ENCODE measurements at regions not wholly inside any gene's neighbourhood (a gene's known extent, or its start where the extent isn't known, plus 50 kb on each side); places are given as distances from the start of the nearest gene placed in this dataset.

DNA sequence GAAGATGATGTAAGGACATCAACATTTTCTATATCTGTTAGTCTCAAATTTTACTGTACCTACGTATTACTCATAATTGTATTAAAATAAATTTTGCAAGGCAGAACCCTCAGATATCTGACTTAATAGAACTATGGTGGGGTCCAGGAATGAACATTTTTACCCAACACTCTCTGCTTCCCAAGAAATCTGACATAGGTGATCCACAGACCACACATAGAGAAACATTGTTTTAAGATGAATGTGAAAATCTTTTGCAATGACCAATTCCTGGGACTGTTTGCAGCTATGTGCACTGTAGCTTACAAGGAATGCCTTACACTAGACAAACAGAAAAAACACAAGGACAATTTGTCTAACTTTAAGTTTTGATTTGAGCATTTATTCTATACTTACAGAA, 645.6 kb upstream of the ADGRL2 start:
- H4K20me1 ChIP-seq (ENCODE audit: insufficient read depth, low read depth, low read length), result no peaks in the 10 kb centered on the region
- no peaks in the 10 kb centered on the region for H3K36me3 ChIP-seq (ENCODE audit: insufficient read depth, low read length)
- H3K27me3 ChIP-seq (ENCODE audit: low read length), result no peaks in the 10 kb centered on the region
- H3K9me2 ChIP-seq (replicated peaks; ENCODE audit: insufficient read depth, low read length), result no peaks in the 10 kb centered on the region
- H3K4me3 ChIP-seq (ENCODE audit: low read length), result no peak overlapping the region
- no peak overlapping the region for H3K9ac ChIP-seq (ENCODE audit: low read length)
- H3K4me2 ChIP-seq (ENCODE audit: low read depth, low read length, poor library complexity, severe bottlenecking), result no peak overlapping the region
- peaks cover 20% of the 10 kb centered on the region for H3K9me3 ChIP-seq (ENCODE audit: low read length)
- no peaks in the 10 kb centered on the region for H3K79me2 ChIP-seq (ENCODE audit: low read length)
- no peak overlapping the region for H2AFZ ChIP-seq (ENCODE audit: low read length)
- DNase-seq, result no peak
- no peaks in the 10 kb centered on the region for H3K4me1 ChIP-seq (ENCODE audit: low read length)
- no peak overlapping the region for H3K27ac ChIP-seq (ENCODE audit: low read length)

DNA sequence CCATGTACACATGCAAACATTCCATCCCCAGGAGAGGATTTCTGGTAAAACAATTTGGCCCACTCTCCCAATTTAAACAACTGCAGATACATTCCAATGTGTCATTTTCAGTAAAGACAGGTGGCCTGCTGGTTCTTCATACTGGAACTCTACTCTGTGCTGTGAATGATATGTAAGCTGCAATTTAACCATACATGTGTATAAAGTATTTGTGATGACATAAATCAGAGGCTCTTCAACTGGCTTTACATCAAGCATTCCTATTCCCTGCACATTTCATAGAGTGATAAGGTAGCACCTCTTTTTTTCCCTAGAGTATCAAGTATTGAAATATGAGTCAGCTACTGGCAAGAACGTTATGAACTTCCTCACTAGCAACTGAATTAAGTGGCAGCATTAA, 649.5 kb upstream of the ADGRL2 start:
- Histone ChIP-seq H3K4me1 (ENCODE audit: low read length) (no peaks in the 10 kb centered on the region), H3K36me3 (ENCODE audit: insufficient read depth, low read length) (no peaks in the 10 kb centered on the region), H3K4me3 (ENCODE audit: low read length) (no peak overlapping the region), H3K27ac (ENCODE audit: low read length) (no peak overlapping the region), H4K20me1 (ENCODE audit: insufficient read depth, low read depth, low read length) (no peaks in the 10 kb centered on the region), H2AFZ (ENCODE audit: low read length) (no peak overlapping the region), H3K9ac (ENCODE audit: low read length) (no peak overlapping the region), H3K79me2 (ENCODE audit: low read length) (no peaks in the 10 kb centered on the region), H3K4me2 (ENCODE audit: low read depth, low read length, poor library complexity, severe bottlenecking) (no peak overlapping the region), H3K27me3 (ENCODE audit: low read length) (no peaks in the 10 kb centered on the region), H3K9me3 (ENCODE audit: low read length) (peaks cover 27% of the 10 kb centered on the region), H3K9me2 (replicated peaks; ENCODE audit: insufficient read depth, low read length) (no peaks in the 10 kb centered on the region)
- no peak for DNase-seq

DNA sequence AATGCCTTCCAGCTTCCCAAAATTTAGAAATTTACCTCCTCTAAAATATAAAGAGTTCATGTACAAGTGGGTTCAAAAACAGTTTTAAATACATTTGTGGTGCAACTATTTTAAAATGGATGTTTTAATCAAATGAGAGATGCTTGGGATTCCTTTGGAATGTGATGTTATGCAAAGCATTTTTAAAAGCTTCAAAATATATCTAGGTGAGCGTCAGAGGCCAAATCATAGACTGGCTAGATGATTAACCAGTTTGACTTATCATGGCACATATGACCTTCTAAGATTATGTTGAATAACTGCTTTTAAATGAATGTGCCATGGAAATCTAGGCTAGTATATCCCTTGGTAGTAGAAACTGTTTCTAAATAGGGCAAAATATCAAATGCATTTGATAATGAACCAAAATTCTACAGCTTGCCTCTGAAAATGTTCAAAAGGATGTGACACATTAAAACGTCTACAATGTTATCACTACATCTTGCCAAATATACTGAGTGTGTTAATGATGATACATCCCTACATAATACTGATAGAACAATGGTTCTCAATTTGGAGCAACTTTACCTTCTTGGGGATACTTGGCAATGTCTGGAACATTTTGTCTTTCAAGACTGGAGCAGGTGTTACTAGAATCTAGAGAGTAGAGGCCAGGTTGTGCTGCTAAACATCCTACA, 650.9 kb upstream of the ADGRL2 start:
- H3K9me3 ChIP-seq (ENCODE audit: low read length), result peaks cover 35% of the 10 kb centered on the region
- H3K4me3 ChIP-seq (ENCODE audit: low read length), result no peak overlapping the region
- DNase-seq, result no peak
- H3K27ac ChIP-seq (ENCODE audit: low read length), result no peak overlapping the region
- H2AFZ ChIP-seq (ENCODE audit: low read length), result no peak overlapping the region
- no peak overlapping the region for H3K4me2 ChIP-seq (ENCODE audit: low read depth, low read length, poor library complexity, severe bottlenecking)
- no peaks in the 10 kb centered on the region for H3K9me2 ChIP-seq (replicated peaks; ENCODE audit: insufficient read depth, low read length)
- no peaks in the 10 kb centered on the region for H3K79me2 ChIP-seq (ENCODE audit: low read length)
- no peaks in the 10 kb centered on the region for H3K4me1 ChIP-seq (ENCODE audit: low read length)
- H3K36me3 ChIP-seq (ENCODE audit: insufficient read depth, low read length), result no peaks in the 10 kb centered on the region
- H3K9ac ChIP-seq (ENCODE audit: low read length), result no peak overlapping the region
- H4K20me1 ChIP-seq (ENCODE audit: insufficient read depth, low read depth, low read length), result no peaks in the 10 kb centered on the region
- no peaks in the 10 kb centered on the region for H3K27me3 ChIP-seq (ENCODE audit: low read length)

DNA sequence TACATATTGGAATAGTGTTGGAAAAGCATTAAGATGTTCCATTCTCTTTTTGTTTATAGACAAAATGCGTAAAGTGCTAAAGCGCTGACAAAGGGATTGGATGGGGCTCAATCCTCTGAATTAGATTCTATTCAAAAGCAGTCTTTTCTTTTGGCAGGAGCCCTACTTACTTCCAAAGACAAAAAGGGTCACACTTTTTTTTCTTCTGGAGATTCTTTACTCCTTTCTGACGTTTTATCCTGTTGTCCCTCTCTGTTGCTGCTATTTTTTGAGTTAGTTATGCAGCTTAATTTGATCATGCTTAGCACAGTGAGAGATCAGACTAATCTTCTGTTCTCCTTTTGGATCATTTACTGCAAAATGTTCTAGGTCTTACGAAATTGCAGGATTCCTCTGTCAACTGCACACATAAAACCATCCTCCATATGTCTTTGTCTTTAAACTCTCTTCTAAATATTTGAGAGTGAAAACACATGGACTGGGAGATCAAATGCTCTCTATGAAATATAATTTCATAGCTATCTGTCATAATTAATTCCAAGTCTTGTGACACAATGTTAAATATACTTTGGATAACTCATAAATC, 656.4 kb upstream of the ADGRL2 start:
- Histone ChIP-seq H3K79me2 (ENCODE audit: low read length) (no peaks in the 10 kb centered on the region), H3K9ac (ENCODE audit: low read length) (no peak overlapping the region), H3K4me2 (ENCODE audit: low read depth, low read length, poor library complexity, severe bottlenecking) (no peak overlapping the region), H3K27me3 (ENCODE audit: low read length) (no peaks in the 10 kb centered on the region), H3K27ac (ENCODE audit: low read length) (no peak overlapping the region), H3K4me1 (ENCODE audit: low read length) (no peaks in the 10 kb centered on the region), H3K9me2 (replicated peaks; ENCODE audit: insufficient read depth, low read length) (no peaks in the 10 kb centered on the region), H3K36me3 (ENCODE audit: insufficient read depth, low read length) (no peaks in the 10 kb centered on the region), H3K4me3 (ENCODE audit: low read length) (no peak overlapping the region), H3K9me3 (ENCODE audit: low read length) (peaks cover 29% of the 10 kb centered on the region), H2AFZ (ENCODE audit: low read length) (no peak overlapping the region), H4K20me1 (ENCODE audit: insufficient read depth, low read depth, low read length) (no peaks in the 10 kb centered on the region)
- no peak for DNase-seq

DNA sequence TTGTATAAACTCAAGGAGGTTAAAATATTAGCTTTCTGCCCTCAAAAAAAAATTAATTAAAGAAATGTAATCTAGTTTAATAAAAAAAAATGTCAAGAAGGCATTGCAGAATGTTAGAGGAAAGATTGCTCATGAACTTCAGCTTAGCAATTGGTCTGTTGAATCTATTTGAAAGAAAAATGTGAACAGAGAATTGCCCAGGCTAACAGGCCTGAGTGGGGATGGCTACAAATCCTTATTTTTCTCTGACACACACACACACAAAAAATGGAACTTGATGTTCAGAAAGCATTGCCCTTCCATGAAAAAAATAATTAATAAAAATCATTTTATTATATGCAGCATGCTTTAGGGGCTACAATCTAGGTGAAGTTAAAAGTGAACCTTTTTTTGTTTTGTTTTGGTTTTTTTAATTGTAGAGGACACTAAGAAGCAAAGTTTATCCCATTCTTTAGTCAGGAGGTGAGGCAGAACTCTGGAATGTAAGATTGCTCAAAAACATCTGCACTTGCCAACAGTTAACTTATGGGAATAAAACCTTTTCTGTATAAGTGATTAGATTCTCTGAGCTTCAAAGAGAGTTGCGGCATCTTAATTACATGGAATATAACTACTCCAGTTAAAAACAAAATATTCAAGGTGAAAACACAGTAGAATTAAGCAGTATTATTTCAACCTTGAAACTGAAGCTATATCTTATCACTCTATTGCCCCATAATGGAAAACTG, 658.5 kb upstream of the ADGRL2 start:
- Histone ChIP-seq H3K9me3 (ENCODE audit: low read length) (peaks cover 27% of the 10 kb centered on the region), H3K4me3 (ENCODE audit: low read length) (no peak overlapping the region), H3K4me2 (ENCODE audit: low read depth, low read length, poor library complexity, severe bottlenecking) (no peak overlapping the region), H3K27ac (ENCODE audit: low read length) (no peak overlapping the region), H3K9me2 (replicated peaks; ENCODE audit: insufficient read depth, low read length) (no peaks in the 10 kb centered on the region), H2AFZ (ENCODE audit: low read length) (no peak overlapping the region), H3K4me1 (ENCODE audit: low read length) (no peaks in the 10 kb centered on the region), H3K79me2 (ENCODE audit: low read length) (no peaks in the 10 kb centered on the region), H3K27me3 (ENCODE audit: low read length) (no peaks in the 10 kb centered on the region), H3K9ac (ENCODE audit: low read length) (no peak overlapping the region), H4K20me1 (ENCODE audit: insufficient read depth, low read depth, low read length) (no peaks in the 10 kb centered on the region), H3K36me3 (ENCODE audit: insufficient read depth, low read length) (no peaks in the 10 kb centered on the region)
- DNase-seq, result no peak

DNA sequence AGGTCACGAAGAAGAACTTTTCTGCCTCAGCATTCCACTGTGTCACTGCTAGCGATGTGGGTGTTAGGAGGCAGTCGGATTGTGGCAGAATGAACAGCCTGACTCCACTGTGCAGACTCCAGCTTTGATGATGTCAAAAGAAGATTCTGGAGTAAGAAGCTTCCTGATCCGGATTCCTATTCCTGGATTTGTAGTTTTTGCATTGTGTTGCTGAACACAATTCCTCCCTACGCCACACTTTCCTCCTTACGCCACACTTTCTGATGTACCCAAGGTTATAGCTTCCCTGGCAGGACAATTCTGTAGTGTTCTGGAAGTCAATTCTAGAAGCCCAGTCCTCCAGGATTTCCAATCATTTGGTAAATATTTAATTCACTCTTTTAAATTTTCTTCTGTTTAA, 665.2 kb upstream of the ADGRL2 start:
- H3K4me1 ChIP-seq (ENCODE audit: low read length), result no peaks in the 10 kb centered on the region

DNA sequence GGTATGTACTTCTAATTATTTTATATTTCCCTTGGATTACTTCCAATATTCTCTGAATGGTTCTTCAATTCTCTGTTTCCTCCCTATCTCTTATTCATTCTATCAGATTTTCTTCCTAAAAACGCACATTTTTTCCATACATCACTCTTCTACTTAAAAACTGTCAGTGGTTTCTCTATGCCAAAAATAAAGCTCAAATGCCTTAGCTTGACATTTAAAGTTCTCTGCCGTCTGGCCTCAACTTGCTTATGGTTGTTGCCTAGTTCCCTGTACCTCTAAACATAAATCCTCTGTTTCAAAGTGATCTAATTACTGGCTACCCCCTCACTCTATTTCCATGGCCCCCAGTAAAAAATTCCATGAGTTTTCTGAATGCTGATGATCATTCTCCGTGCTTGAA, 671.0 kb upstream of the ADGRL2 start:
- DNase-seq, result no peak
- Histone ChIP-seq H3K4me2 (ENCODE audit: low read depth, low read length, poor library complexity, severe bottlenecking) (no peak overlapping the region), H2AFZ (ENCODE audit: low read length) (no peak overlapping the region), H3K4me1 (ENCODE audit: low read length) (no peaks in the 10 kb centered on the region), H3K27ac (ENCODE audit: low read length) (no peak overlapping the region), H4K20me1 (ENCODE audit: insufficient read depth, low read depth, low read length) (no peaks in the 10 kb centered on the region), H3K9ac (ENCODE audit: low read length) (no peak overlapping the region), H3K27me3 (ENCODE audit: low read length) (no peaks in the 10 kb centered on the region), H3K4me3 (ENCODE audit: low read length) (no peak overlapping the region), H3K9me2 (replicated peaks; ENCODE audit: insufficient read depth, low read length) (no peaks in the 10 kb centered on the region), H3K9me3 (ENCODE audit: low read length) (peaks cover 15% of the 10 kb centered on the region; the same call in 1 of the 2 replicates), H3K36me3 (ENCODE audit: insufficient read depth, low read length) (no peaks in the 10 kb centered on the region), H3K79me2 (ENCODE audit: low read length) (no peaks in the 10 kb centered on the region)

More for the DNA sequence above, 665.2 kb upstream of the ADGRL2 start:
- H4K20me1 ChIP-seq (ENCODE audit: insufficient read depth, low read depth, low read length), result no peaks in the 10 kb centered on the region
- H3K9ac ChIP-seq (ENCODE audit: low read length), result no peak overlapping the region
- no peaks in the 10 kb centered on the region for H3K79me2 ChIP-seq (ENCODE audit: low read length)
- no peak overlapping the region for H3K4me2 ChIP-seq (ENCODE audit: low read depth, low read length, poor library complexity, severe bottlenecking)
- no peaks in the 10 kb centered on the region for H3K36me3 ChIP-seq (ENCODE audit: insufficient read depth, low read length)
- no peak overlapping the region for H3K27ac ChIP-seq (ENCODE audit: low read length)
- H3K9me2 ChIP-seq (replicated peaks; ENCODE audit: insufficient read depth, low read length), result no peaks in the 10 kb centered on the region
- H3K9me3 ChIP-seq (ENCODE audit: low read length), result peaks cover 13% of the 10 kb centered on the region; the same call in 1 of the 2 replicates
- no peak overlapping the region for H3K4me3 ChIP-seq (ENCODE audit: low read length)
- DNase-seq, result no peak
- H2AFZ ChIP-seq (ENCODE audit: low read length), result no peak overlapping the region
- H3K27me3 ChIP-seq (ENCODE audit: low read length), result no peaks in the 10 kb centered on the region

DNA sequence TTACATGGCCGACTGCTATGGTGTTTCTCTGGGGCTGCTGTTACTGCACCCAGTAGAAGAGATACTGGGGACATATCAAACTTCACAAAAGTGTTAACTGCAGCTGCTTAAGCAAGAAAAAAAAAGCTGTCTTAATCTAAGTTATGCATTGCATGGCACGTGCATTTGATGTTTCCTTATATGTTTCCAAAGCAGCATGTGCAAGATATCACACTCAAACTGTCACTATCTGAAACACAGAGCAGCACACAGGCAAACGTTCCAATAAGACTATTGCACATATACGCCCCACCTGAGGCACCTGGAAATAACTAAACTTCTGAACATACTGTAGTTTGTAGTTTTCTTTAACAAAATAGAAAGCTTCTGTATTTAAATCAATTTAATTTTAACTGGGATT, 671.4 kb upstream of the ADGRL2 start:
- Histone ChIP-seq H3K9me3 (ENCODE audit: low read length) (peaks cover 15% of the 10 kb centered on the region; the same call in 1 of the 2 replicates), H4K20me1 (ENCODE audit: insufficient read depth, low read depth, low read length) (no peaks in the 10 kb centered on the region), H3K9me2 (replicated peaks; ENCODE audit: insufficient read depth, low read length) (no peaks in the 10 kb centered on the region), H2AFZ (ENCODE audit: low read length) (no peak overlapping the region), H3K27ac (ENCODE audit: low read length) (no peak overlapping the region), H3K4me1 (ENCODE audit: low read length) (no peaks in the 10 kb centered on the region), H3K27me3 (ENCODE audit: low read length) (no peaks in the 10 kb centered on the region), H3K9ac (ENCODE audit: low read length) (no peak overlapping the region), H3K36me3 (ENCODE audit: insufficient read depth, low read length) (no peaks in the 10 kb centered on the region), H3K4me3 (ENCODE audit: low read length) (no peak overlapping the region), H3K4me2 (ENCODE audit: low read depth, low read length, poor library complexity, severe bottlenecking) (no peak overlapping the region), H3K79me2 (ENCODE audit: low read length) (no peaks in the 10 kb centered on the region)
- DNase-seq, result no peak
